Neural cell (in vitro differentiated cells): ENCODE measurements at regions not wholly inside any gene's neighbourhood (a gene's known extent, or its start where the extent isn't known, plus 50 kb on each side); places are given as distances from the start of the nearest gene placed in this dataset.

Experiments
- H2AFZ ChIP-seq: fragments of 200-600, 300-800 bp; sonication (generic), shearing (Covaris generic); 2 replicates; pipeline ENCODE4 v1.6.0; 2014; ENCODE audit warnings: low read depth, mild to moderate bottlenecking, antibody characterized with exemption, low read length, moderate library complexity
- H3F3A ChIP-seq: fragments of 200-600 bp; shearing (Covaris generic); 2 replicates; pipeline ENCODE4 v1.6.1; 2016; ENCODE audit warnings: mild to moderate bottlenecking, moderate library complexity, mixed read lengths, antibody characterized with exemption, low read length; ENCODE audit not compliant: insufficient read depth, poor library complexity, severe bottlenecking
- H3K27ac ChIP-seq: fragments of 200-600, 300-800 bp; sonication (generic), shearing (Covaris generic); 2 replicates; pipeline ENCODE4 v1.5.1; 2014; ENCODE audit warnings: mild to moderate bottlenecking, low read length, moderate library complexity
- H3K27me3 ChIP-seq: fragments of 300-800, 200-600 bp; sonication (generic), shearing (Covaris generic); 2 replicates; pipeline ENCODE4 v1.6.0; 2014; ENCODE audit warnings: mild to moderate bottlenecking, low read depth, low read length, moderate library complexity; ENCODE audit not compliant: insufficient read depth
- H3K36me3 ChIP-seq: fragments of 300-800, 200-600 bp; sonication (generic), shearing (Covaris generic); 2 replicates; pipeline ENCODE4 v1.5.1; 2014; ENCODE audit warnings: mild to moderate bottlenecking, antibody characterized with exemption, low read length, moderate library complexity; ENCODE audit not compliant: insufficient read depth
- H3K4me2 ChIP-seq: fragments of 300-800, 200-600 bp; sonication (generic), shearing (Covaris generic); 2 replicates; pipeline ENCODE4 v1.6.0; 2014; ENCODE audit warnings: mild to moderate bottlenecking, low read length
- H3K4me3 ChIP-seq: fragments of 300-800, 200-600 bp; sonication (generic), shearing (Covaris generic); 2 replicates; pipeline ENCODE4 v1.5.1; 2014; ENCODE audit warnings: mild to moderate bottlenecking, low read length, moderate library complexity
- H3K79me2 ChIP-seq: fragments of 200-600 bp; shearing (Covaris generic); replicated peaks from 2 replicates; pipeline ENCODE4 v1.6.0; 2014; ENCODE audit warnings: mild to moderate bottlenecking, low read length, moderate library complexity; ENCODE audit not compliant: insufficient read depth
- H3K9ac ChIP-seq: fragments of 300-800, 200-600 bp; sonication (generic), shearing (Covaris generic); 2 replicates; pipeline ENCODE4 v1.6.1; 2016; ENCODE audit warnings: mild to moderate bottlenecking, low read length, mixed read lengths
- H3K9me2 ChIP-seq: fragments of 200-600 bp; shearing (Covaris generic); 2 replicates; pipeline ENCODE4 v1.6.1; 2016; ENCODE audit warnings: mild to moderate bottlenecking, low read length, mixed read lengths; ENCODE audit not compliant: insufficient read depth
- H3K9me3 ChIP-seq: fragments of 200-600, 300-800 bp; sonication (generic), shearing (Covaris generic); 2 replicates; pipeline ENCODE4 v1.6.1; 2016; ENCODE audit warnings: mild to moderate bottlenecking, mixed run types, low read length, moderate library complexity, mixed read lengths
- H4K20me1 ChIP-seq: fragments of 200-600 bp; shearing (Covaris generic); 2 replicates; pipeline ENCODE4 v1.6.1; 2016; ENCODE audit warnings: mild to moderate bottlenecking, mixed run types; ENCODE audit not compliant: insufficient read depth
- CTCF ChIP-seq: fragments of 450-650 bp; IDR thresholded peaks from 2 replicates; pipeline ENCODE4 v1.5.1; 2014; ENCODE audit warnings: antibody characterized with exemption, mild to moderate bottlenecking, moderate library complexity; ENCODE audit not compliant: poor library complexity, severe bottlenecking
- EP300 ChIP-seq: fragments of 450-650 bp; conservative IDR thresholded peaks from 2 replicates; pipeline ENCODE4 v1.6.1; 2014; ENCODE audit warnings: antibody characterized with exemption, mild to moderate bottlenecking, moderate library complexity; ENCODE audit not compliant: poor library complexity, severe bottlenecking
- EZH2 ChIP-seq: fragments of 200-600, 300-800 bp; shearing (Covaris generic), sonication (generic); IDR thresholded peaks from 2 replicates; pipeline ENCODE4 v1.6.1; 2014; ENCODE audit warnings: antibody characterized with exemption, low read length, borderline replicate concordance, mild to moderate bottlenecking; ENCODE audit not compliant: insufficient read depth, poor library complexity, severe bottlenecking
- MXI1 ChIP-seq: fragments of 450-650 bp; conservative IDR thresholded peaks from 2 replicates; pipeline ENCODE4 v1.6.1; 2014; ENCODE audit warnings: antibody characterized with exemption, mild to moderate bottlenecking; ENCODE audit not compliant: poor library complexity, severe bottlenecking
- POLR2AphosphoS5 ChIP-seq: IDR thresholded peaks from 2 replicates; pipeline ENCODE4 v1.6.1; 2012
- RAD21 ChIP-seq: fragments of 450-650 bp; conservative IDR thresholded peaks from 2 replicates; pipeline ENCODE4 v1.6.1; 2014; ENCODE audit warnings: antibody characterized with exemption, mild to moderate bottlenecking, moderate library complexity
- SMC3 ChIP-seq: fragments of 450-650 bp; conservative IDR thresholded peaks from 2 replicates; pipeline ENCODE4 v1.6.1; 2014; ENCODE audit warnings: antibody characterized with exemption, mild to moderate bottlenecking, moderate library complexity; ENCODE audit not compliant: poor library complexity
- TAF1 ChIP-seq: IDR thresholded peaks from 2 replicates; pipeline ENCODE4 v1.6.1; 2012; ENCODE audit warnings: low read depth
- TF ChIP-seq, protein P1 (sequence below): IDR thresholded peaks from 2 replicates; pipeline ENCODE4 v1.6.1; 2012; ENCODE audit warnings: borderline replicate concordance

- Histone ChIP-seq H4K20me1 (no peaks in the 10 kb centered on the region), H3K27me3 (no peaks in the 10 kb centered on the region), H3K27ac (no peak overlapping the region), H3K9ac (no peak overlapping the region), H3K9me2 (no peaks in the 10 kb centered on the region), H3K9me3 (peaks cover 5% of the 10 kb centered on the region), H3K36me3 (no peaks in the 10 kb centered on the region), H3K4me3 (no peak overlapping the region), H3F3A (no peaks in the 10 kb centered on the region), H3K4me2 (no peak overlapping the region), H3K79me2 (no peaks in the 10 kb centered on the region), H2AFZ (no peak overlapping the region)
- TF ChIP-seq EZH2: no peak
- TF ChIP-seq CTCF: peak; percentile 54
- TF ChIP-seq SMC3: peak; percentile 74
- TF ChIP-seq RAD21: peak; percentile 61
Measured at GRCh38 chr10:4267086-4267773, 482.2 kb upstream of the KLF6 start.

DNA sequence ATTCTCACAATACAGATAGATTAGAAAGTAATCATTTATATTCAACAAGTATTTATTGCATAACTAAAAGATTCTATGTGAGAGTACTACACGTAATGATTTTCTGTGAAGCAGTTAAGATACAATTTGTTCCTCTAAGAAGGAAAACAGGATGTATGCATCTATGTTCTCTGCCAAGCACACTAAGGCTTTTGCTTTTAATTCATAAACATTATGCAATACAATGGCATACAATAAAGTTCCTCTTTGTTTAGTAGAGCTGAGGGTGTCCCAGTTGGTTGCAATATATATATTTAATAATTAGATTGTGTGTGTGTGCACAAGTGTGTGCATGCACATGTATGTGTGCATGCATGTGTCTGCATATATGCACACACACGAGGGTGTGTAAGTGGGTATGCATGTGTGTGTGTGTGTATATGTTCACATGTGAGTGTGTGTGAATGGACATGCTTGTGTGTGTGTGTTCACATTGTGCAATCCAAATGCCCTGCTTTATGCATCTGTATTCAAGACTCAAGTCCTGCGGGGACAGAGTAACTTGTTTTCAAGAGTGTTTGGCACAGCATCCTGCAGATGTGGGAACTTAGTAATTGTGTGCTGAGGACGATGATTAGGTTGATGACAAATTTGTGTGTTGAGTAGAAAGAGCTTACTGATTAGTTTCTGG lies 481.5 kb upstream of the KLF6 start:
- Histone ChIP-seq H3F3A (no peaks in the 10 kb centered on the region), H3K4me2 (no peak overlapping the region), H2AFZ (no peak overlapping the region), H3K4me3 (no peak overlapping the region), H3K27ac (no peak overlapping the region), H4K20me1 (no peaks in the 10 kb centered on the region), H3K9ac (no peak overlapping the region), H3K27me3 (no peaks in the 10 kb centered on the region), H3K79me2 (no peaks in the 10 kb centered on the region), H3K36me3 (no peaks in the 10 kb centered on the region), H3K9me2 (no peaks in the 10 kb centered on the region), H3K9me3 (peaks cover 5% of the 10 kb centered on the region)
- TF ChIP-seq POLR2AphosphoS5: no peak
- TF ChIP-seq EP300: no peak
- TF ChIP-seq SMC3: no peak
- TF ChIP-seq CTCF: no peak
- no peak for TF ChIP-seq MXI1
- TF ChIP-seq TAF1: no peak
- TF ChIP-seq RAD21: no peak
- TF ChIP-seq, protein P1, sequence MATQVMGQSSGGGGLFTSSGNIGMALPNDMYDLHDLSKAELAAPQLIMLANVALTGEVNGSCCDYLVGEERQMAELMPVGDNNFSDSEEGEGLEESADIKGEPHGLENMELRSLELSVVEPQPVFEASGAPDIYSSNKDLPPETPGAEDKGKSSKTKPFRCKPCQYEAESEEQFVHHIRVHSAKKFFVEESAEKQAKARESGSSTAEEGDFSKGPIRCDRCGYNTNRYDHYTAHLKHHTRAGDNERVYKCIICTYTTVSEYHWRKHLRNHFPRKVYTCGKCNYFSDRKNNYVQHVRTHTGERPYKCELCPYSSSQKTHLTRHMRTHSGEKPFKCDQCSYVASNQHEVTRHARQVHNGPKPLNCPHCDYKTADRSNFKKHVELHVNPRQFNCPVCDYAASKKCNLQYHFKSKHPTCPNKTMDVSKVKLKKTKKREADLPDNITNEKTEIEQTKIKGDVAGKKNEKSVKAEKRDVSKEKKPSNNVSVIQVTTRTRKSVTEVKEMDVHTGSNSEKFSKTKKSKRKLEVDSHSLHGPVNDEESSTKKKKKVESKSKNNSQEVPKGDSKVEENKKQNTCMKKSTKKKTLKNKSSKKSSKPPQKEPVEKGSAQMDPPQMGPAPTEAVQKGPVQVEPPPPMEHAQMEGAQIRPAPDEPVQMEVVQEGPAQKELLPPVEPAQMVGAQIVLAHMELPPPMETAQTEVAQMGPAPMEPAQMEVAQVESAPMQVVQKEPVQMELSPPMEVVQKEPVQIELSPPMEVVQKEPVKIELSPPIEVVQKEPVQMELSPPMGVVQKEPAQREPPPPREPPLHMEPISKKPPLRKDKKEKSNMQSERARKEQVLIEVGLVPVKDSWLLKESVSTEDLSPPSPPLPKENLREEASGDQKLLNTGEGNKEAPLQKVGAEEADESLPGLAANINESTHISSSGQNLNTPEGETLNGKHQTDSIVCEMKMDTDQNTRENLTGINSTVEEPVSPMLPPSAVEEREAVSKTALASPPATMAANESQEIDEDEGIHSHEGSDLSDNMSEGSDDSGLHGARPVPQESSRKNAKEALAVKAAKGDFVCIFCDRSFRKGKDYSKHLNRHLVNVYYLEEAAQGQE: no peak
- TF ChIP-seq EZH2: no peak
